ENCODE measurements at regions not wholly inside any gene's neighbourhood (a gene's known extent, or its start where the extent isn't known, plus 50 kb on each side); places are given as distances from the start of the nearest gene placed in this dataset.

GRCh38 chr6:104421650-104422049 lies 438.1 kb downstream of the HACE1 start:
- DNase-seq (ENCODE audit: low read depth in 3 of 3), result no peak

GRCh38 chr6:104418839-104419238 lies 440.9 kb downstream of the HACE1 start:
- no peak for DNase-seq (ENCODE audit: low read depth in 3 of 3)

- DNase-seq (ENCODE audit: low read depth in 3 of 3), result no peak
Observed at GRCh38 chr6:104418125-104418524, 441.6 kb downstream of the HACE1 start.

GRCh38 chr6:104414723-104415122 lies 445.0 kb downstream of the HACE1 start:
- no peak for DNase-seq (ENCODE audit: low read depth in 3 of 3)

GRCh38 chr6:104413767-104414166 lies 446.0 kb downstream of the HACE1 start:
- no peak for DNase-seq (ENCODE audit: low read depth in 3 of 3)

GRCh38 chr6:104411302-104411701 lies 448.4 kb downstream of the HACE1 start:
- no peak for DNase-seq (ENCODE audit: low read depth in 3 of 3)

GRCh38 chr6:104409913-104410312 lies 449.8 kb downstream of the HACE1 start:
- DNase-seq (ENCODE audit: low read depth in 3 of 3), result no peak

GRCh38 chr6:104407957-104408356 lies 451.8 kb downstream of the HACE1 start:
- DNase-seq (ENCODE audit: low read depth in 3 of 3), result no peak

GRCh38 chr6:104404377-104404776 lies 455.3 kb downstream of the HACE1 start:
- DNase-seq (ENCODE audit: low read depth in 3 of 3), result no peak

- no peak for DNase-seq (ENCODE audit: low read depth in 3 of 3)
Observed at GRCh38 chr6:104402572-104402971, 457.1 kb downstream of the HACE1 start.

- no peak for DNase-seq (ENCODE audit: low read depth in 3 of 3)
Observed at GRCh38 chr6:104401926-104402325, 457.8 kb downstream of the HACE1 start.

GRCh38 chr6:104400844-104401243 lies 458.9 kb downstream of the HACE1 start:
- no peak for DNase-seq (ENCODE audit: low read depth in 3 of 3)

- no peak for DNase-seq (ENCODE audit: low read depth in 3 of 3)
Observed at GRCh38 chr6:104396077-104396476, 463.6 kb downstream of the HACE1 start.

- no peak for DNase-seq (ENCODE audit: low read depth in 3 of 3)
Observed at GRCh38 chr6:104381907-104382306, 477.8 kb downstream of the HACE1 start.

- no peak for DNase-seq (ENCODE audit: low read depth in 3 of 3)
Observed at GRCh38 chr6:104365451-104366234, 494.1 kb downstream of the HACE1 start.

- no peak for DNase-seq (ENCODE audit: low read depth in 3 of 3)
Observed at GRCh38 chr6:104357928-104358327, 501.8 kb downstream of the HACE1 start.

GRCh38 chr6:104356197-104356596 lies 503.5 kb downstream of the HACE1 start:
- DNase-seq (ENCODE audit: low read depth in 3 of 3), result no peak

GRCh38 chr6:104349191-104349590 lies 510.5 kb downstream of the HACE1 start:
- DNase-seq (ENCODE audit: low read depth in 3 of 3), result no peak

- no peak for DNase-seq (ENCODE audit: low read depth in 3 of 3)
Observed at GRCh38 chr6:104344223-104344622, 515.5 kb downstream of the HACE1 start.

- DNase-seq (ENCODE audit: low read depth in 3 of 3), result no peak
Observed at GRCh38 chr6:104332364-104332763, 527.4 kb downstream of the HACE1 start.

- no peak for DNase-seq (ENCODE audit: low read depth in 3 of 3)
Observed at GRCh38 chr6:104326173-104327001, 533.3 kb downstream of the HACE1 start.

- no peak for DNase-seq (ENCODE audit: low read depth in 3 of 3)
Observed at GRCh38 chr6:104325341-104326172, 534.2 kb downstream of the HACE1 start.
